ENCODE measurements at regions not wholly inside any gene's neighbourhood (a gene's known extent, or its start where the extent isn't known, plus 50 kb on each side); places are given as distances from the start of the nearest gene placed in this dataset.
A peak's percentile ranks its signal among the peaks of the same experiment; 100 is the strongest.

GRCh38 chr15:93491291-93491690 is 402.3 kb upstream of the RGMA start:
- TF ChIP-seq, protein P1, sequence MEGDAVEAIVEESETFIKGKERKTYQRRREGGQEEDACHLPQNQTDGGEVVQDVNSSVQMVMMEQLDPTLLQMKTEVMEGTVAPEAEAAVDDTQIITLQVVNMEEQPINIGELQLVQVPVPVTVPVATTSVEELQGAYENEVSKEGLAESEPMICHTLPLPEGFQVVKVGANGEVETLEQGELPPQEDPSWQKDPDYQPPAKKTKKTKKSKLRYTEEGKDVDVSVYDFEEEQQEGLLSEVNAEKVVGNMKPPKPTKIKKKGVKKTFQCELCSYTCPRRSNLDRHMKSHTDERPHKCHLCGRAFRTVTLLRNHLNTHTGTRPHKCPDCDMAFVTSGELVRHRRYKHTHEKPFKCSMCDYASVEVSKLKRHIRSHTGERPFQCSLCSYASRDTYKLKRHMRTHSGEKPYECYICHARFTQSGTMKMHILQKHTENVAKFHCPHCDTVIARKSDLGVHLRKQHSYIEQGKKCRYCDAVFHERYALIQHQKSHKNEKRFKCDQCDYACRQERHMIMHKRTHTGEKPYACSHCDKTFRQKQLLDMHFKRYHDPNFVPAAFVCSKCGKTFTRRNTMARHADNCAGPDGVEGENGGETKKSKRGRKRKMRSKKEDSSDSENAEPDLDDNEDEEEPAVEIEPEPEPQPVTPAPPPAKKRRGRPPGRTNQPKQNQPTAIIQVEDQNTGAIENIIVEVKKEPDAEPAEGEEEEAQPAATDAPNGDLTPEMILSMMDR (conservative IDR thresholded peaks at IDR 0.05), result no peak
- Mint-ChIP-seq H3K27ac (ENCODE audit: unreplicated experiment) (peak overlapping the region; percentile 4), H3K9me3 (no peaks in the 10 kb centered on the region), H3K4me1 (peaks cover 31% of the 10 kb centered on the region), H3K36me3 (ENCODE audit: low read depth) (peaks cover 7% of the 10 kb centered on the region), H3K4me3 (no peak overlapping the region), H3K27me3 (ENCODE audit: low read depth) (no peaks in the 10 kb centered on the region)
- no peak for DNase-seq (ENCODE audit: low read depth, low spot score)

DNA sequence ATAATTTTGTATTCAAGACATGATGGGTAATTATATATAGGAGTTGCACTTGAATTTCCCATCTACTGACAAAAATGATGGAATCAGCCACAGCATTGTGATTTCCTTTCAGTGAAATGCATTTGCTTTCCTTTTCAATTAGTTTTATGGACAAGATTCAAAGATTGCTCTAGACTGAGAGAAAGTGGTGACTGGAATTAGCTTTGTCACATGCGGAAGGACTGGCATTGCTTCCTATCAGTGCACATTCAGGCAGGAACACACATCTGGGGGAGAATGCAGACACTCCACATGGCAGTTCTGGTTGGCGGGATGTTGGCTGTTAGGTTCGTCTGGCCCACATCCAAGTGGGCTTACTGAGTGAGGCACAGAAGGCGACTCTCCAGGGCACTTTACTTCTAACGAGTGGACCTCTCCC is 399.3 kb upstream of the RGMA start:
- H3K27me3 Mint-ChIP-seq (ENCODE audit: low read depth), result no peaks in the 10 kb centered on the region
- no peaks in the 10 kb centered on the region for H3K9me3 Mint-ChIP-seq
- no peak for DNase-seq (ENCODE audit: low read depth, low spot score)
- TF ChIP-seq, protein P1 (conservative IDR thresholded peaks at IDR 0.05), result no peak
- H3K27ac Mint-ChIP-seq (ENCODE audit: unreplicated experiment), result no peak overlapping the region
- H3K36me3 Mint-ChIP-seq (ENCODE audit: low read depth), result peaks cover 13% of the 10 kb centered on the region
- no peak overlapping the region for H3K4me3 Mint-ChIP-seq
- H3K4me1 Mint-ChIP-seq, result peaks cover 28% of the 10 kb centered on the region

DNA sequence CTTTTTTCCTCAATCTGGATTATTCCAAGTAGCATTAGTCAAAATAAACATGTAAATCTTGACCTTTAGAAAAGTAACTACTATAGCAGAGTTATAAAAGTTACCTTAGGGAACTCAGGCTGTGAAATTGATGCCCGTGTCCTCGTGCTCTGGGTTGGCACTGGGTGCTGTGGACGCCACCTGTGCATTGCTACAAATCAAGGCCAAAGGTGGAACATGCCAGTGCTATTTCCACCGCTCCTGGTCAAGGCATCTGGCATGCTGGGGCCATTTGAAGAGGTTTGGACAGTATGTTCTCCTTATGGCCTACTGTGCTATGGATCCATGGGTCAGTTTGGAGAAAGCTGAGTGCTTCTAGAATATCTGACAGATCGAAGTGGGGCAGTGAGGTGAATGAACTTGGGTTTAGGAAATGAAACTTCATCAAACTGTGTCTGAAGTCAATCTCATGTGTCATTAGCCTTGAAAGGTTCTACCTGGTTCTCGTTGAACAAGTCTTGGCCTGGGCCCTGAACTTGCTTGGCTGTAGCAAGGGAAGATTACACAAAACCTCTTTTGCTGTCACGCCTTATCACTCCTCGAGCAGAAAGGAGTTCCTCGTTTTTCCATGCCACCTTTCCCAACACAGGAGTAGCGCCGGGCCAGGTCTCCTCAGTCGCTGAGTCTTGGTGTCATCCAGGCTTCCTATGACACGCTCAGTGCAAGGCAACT is 397.6 kb upstream of the RGMA start:
- H3K9me3 Mint-ChIP-seq, result no peaks in the 10 kb centered on the region
- H3K4me1 Mint-ChIP-seq, result peaks cover 22% of the 10 kb centered on the region
- H3K27ac Mint-ChIP-seq (ENCODE audit: unreplicated experiment), result no peak overlapping the region
- TF ChIP-seq, protein P1 (conservative IDR thresholded peaks at IDR 0.05), result no peak
- H3K27me3 Mint-ChIP-seq (ENCODE audit: low read depth), result no peaks in the 10 kb centered on the region
- DNase-seq (ENCODE audit: low read depth, low spot score), result no peak
- no peak overlapping the region for H3K4me3 Mint-ChIP-seq
- peaks cover 17% of the 10 kb centered on the region for H3K36me3 Mint-ChIP-seq (ENCODE audit: low read depth)

DNA sequence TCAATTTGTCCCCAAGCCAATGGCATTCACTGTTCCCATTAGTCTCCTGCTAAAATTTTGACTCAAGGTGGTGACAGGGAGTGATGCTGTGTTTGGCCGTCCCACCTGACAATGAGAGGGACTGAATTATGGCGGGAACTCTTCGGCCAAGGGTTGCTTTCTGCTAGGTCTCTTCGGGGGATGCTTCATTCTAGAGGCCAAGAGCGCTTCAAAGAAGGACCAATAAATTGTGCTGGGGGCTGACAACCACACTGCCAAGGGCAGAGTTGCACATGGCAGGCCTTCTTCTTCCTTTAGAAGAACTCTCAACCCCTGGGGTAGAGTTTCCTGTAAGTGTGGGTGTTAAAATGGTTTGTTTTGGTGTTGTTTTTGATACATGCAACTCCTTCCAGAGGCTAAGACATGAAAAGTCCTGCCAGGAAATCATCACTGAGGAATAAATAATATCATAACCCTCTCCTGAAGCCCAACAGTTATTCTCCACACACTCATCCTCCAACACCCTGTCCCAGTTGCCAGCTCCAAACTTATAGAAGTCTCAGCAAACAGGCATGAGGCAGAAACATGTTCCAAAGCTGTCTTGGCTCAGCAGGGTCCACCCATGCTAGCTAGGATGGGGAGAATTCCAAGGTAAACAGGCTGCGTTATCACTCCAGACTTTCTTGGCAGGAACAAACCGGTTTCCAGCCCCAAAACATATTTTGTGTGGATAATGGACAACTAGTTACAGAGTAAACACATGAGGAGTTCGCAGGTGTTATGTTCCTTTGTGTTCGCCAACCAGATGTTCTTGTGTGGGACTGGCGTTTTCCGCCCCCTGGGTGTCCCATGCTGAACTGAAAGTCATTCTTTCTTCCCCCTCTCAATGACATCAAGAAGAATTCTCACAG is 396.7 kb upstream of the RGMA start:
- TF ChIP-seq, protein P1 (conservative IDR thresholded peaks at IDR 0.05), result no peak
- DNase-seq (ENCODE audit: low read depth, low spot score), result no peak
- peaks cover 17% of the 10 kb centered on the region for H3K36me3 Mint-ChIP-seq (ENCODE audit: low read depth)
- peaks cover 13% of the 10 kb centered on the region for H3K4me1 Mint-ChIP-seq
- H3K27me3 Mint-ChIP-seq (ENCODE audit: low read depth), result no peaks in the 10 kb centered on the region
- H3K4me3 Mint-ChIP-seq, result no peak overlapping the region
- H3K27ac Mint-ChIP-seq (ENCODE audit: unreplicated experiment), result no peak overlapping the region
- no peaks in the 10 kb centered on the region for H3K9me3 Mint-ChIP-seq

- H3K4me1 Mint-ChIP-seq, result peaks cover 18% of the 10 kb centered on the region
- TF ChIP-seq, protein P1 (conservative IDR thresholded peaks at IDR 0.05), result no peak
- no peak overlapping the region for H3K27ac Mint-ChIP-seq (ENCODE audit: unreplicated experiment)
- no peak for DNase-seq (ENCODE audit: low read depth, low spot score)
- no peak overlapping the region for H3K4me3 Mint-ChIP-seq
- H3K9me3 Mint-ChIP-seq, result peaks cover 3% of the 10 kb centered on the region
- no peaks in the 10 kb centered on the region for H3K27me3 Mint-ChIP-seq (ENCODE audit: low read depth)
- H3K36me3 Mint-ChIP-seq (ENCODE audit: low read depth), result peaks cover 14% of the 10 kb centered on the region
These were observed 394.9 kb upstream of the RGMA start for GRCh38 chr15:93483923-93484322.

Data from neural crest cell (in vitro differentiated cells).